SK-N-SH (cell line): ENCODE measurements at regions not wholly inside any gene's neighbourhood (a gene's known extent, or its start where the extent isn't known, plus 50 kb on each side); places are given as distances from the start of the nearest gene placed in this dataset.

ENCODE experiments used
- EZH2phosphoT487 ChIP-seq: fragments of 200-600 bp; sonication (generic); IDR thresholded peaks from 2 replicates; pipeline ENCODE4 v1.6.1; 2017; ENCODE audit warnings: low read depth, mixed run types, mild to moderate bottlenecking, antibody characterized with exemption, moderate library complexity, borderline replicate concordance
- MEF2A ChIP-seq: IDR thresholded peaks from 2 replicates; pipeline ENCODE4 v1.4.0; 2012; ENCODE audit warnings: low read depth, borderline replicate concordance
- TAF1 ChIP-seq: IDR thresholded peaks from 2 replicates; pipeline ENCODE4 v1.6.1; 2012; ENCODE audit warnings: low read depth, mild to moderate bottlenecking, low read length, moderate library complexity, borderline replicate concordance
- YY1 ChIP-seq: IDR thresholded peaks from 2 replicates; pipeline ENCODE4 v1.4.0; 2012; ENCODE audit warnings: low read depth, mild to moderate bottlenecking
- TF ChIP-seq, protein P1 (sequence below): fragments of 200-600 bp; sonication (generic); IDR thresholded peaks from 2 replicates; pipeline ENCODE4 v1.6.1; 2017; ENCODE audit warnings: antibody characterized with exemption, mild to moderate bottlenecking, moderate library complexity
- TF ChIP-seq, protein P2 (sequence below): IDR thresholded peaks from 2 replicates; pipeline ENCODE4 v1.6.1; 2012; ENCODE audit warnings: mild to moderate bottlenecking, low read depth, low read length, moderate library complexity

GRCh38 chr12:32034045-32034444 is 72.6 kb upstream of the BICD1 start:
- TF ChIP-seq, protein P1, sequence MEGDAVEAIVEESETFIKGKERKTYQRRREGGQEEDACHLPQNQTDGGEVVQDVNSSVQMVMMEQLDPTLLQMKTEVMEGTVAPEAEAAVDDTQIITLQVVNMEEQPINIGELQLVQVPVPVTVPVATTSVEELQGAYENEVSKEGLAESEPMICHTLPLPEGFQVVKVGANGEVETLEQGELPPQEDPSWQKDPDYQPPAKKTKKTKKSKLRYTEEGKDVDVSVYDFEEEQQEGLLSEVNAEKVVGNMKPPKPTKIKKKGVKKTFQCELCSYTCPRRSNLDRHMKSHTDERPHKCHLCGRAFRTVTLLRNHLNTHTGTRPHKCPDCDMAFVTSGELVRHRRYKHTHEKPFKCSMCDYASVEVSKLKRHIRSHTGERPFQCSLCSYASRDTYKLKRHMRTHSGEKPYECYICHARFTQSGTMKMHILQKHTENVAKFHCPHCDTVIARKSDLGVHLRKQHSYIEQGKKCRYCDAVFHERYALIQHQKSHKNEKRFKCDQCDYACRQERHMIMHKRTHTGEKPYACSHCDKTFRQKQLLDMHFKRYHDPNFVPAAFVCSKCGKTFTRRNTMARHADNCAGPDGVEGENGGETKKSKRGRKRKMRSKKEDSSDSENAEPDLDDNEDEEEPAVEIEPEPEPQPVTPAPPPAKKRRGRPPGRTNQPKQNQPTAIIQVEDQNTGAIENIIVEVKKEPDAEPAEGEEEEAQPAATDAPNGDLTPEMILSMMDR: no peak
- TF ChIP-seq TAF1 (no peak), YY1 (no peak), MEF2A (no peak), EZH2phosphoT487 (no peak)
- TF ChIP-seq, protein P2, sequence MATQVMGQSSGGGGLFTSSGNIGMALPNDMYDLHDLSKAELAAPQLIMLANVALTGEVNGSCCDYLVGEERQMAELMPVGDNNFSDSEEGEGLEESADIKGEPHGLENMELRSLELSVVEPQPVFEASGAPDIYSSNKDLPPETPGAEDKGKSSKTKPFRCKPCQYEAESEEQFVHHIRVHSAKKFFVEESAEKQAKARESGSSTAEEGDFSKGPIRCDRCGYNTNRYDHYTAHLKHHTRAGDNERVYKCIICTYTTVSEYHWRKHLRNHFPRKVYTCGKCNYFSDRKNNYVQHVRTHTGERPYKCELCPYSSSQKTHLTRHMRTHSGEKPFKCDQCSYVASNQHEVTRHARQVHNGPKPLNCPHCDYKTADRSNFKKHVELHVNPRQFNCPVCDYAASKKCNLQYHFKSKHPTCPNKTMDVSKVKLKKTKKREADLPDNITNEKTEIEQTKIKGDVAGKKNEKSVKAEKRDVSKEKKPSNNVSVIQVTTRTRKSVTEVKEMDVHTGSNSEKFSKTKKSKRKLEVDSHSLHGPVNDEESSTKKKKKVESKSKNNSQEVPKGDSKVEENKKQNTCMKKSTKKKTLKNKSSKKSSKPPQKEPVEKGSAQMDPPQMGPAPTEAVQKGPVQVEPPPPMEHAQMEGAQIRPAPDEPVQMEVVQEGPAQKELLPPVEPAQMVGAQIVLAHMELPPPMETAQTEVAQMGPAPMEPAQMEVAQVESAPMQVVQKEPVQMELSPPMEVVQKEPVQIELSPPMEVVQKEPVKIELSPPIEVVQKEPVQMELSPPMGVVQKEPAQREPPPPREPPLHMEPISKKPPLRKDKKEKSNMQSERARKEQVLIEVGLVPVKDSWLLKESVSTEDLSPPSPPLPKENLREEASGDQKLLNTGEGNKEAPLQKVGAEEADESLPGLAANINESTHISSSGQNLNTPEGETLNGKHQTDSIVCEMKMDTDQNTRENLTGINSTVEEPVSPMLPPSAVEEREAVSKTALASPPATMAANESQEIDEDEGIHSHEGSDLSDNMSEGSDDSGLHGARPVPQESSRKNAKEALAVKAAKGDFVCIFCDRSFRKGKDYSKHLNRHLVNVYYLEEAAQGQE: no peak
